ENCODE measurements at regions not wholly inside any gene's neighbourhood (a gene's known extent, or its start where the extent isn't known, plus 50 kb on each side); places are given as distances from the start of the nearest gene placed in this dataset.

DNA sequence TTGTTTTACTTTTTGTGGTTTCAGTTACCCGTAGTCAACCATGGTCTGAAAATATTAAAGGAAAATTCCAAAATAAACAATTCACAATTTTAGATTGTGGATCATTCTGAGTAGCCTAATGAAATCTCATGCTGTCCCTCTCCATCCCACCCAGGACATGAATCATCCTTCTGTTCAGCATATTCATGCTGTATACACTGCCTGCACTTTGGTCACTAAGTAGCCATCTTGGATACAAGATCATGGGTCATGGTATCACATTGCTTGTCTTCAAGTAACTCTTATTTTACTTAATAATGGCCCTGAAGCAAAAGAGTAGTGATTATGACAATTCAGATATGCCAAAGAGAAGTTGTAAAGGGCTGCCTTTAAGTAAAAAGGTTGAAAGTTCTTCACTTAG lies 536.5 kb upstream of the ACO1 start:
- in situ Hi-C loops (cut with MboI): no loop called here
- 6% methylated on average over 1 of the region's 1 CpG for WGBS (ENCODE audit: insufficient coverage, insufficient replicate concordance, low lambda C conversion rate, missing lambda C conversion rate)
- RAD21 ChIA-PET (ENCODE audit: unreplicated experiment): no interaction called here
- intact Hi-C loops (cut with micrococcal nuclease; ENCODE audit: unreplicated experiment): loop anchor here (5.0 kb wide), 1 partner anchor 34 kb away; no protein-coding TSS in a partner anchor
- Histone ChIP-seq H3K4me1 (ENCODE audit: control insufficient read depth, insufficient read depth, low read length) (no peaks in the 10 kb centered on the region), H3K4me2 (ENCODE audit: control insufficient read depth, insufficient read depth) (no peak overlapping the region), H3K27ac (ENCODE audit: control insufficient read depth, insufficient read depth) (no peak overlapping the region), H3K79me2 (ENCODE audit: control insufficient read depth, insufficient read depth, low read length) (no peaks in the 10 kb centered on the region), H3K9me3 (replicated peaks; ENCODE audit: control insufficient read depth, insufficient read depth, low read length) (no peaks in the 10 kb centered on the region), H2AFZ (ENCODE audit: control insufficient read depth, low read depth, low read length) (no peak overlapping the region), H3K9ac (ENCODE audit: control insufficient read depth, insufficient read depth, low read length) (no peak overlapping the region), H3K27me3 (replicated peaks in 1 of 2; ENCODE audit: control insufficient read depth in 2 of 2, insufficient read depth in 2 of 2, low read length in 1 of 2) (no peaks in the 10 kb centered on the region), H4K20me1 (ENCODE audit: control insufficient read depth, insufficient read depth) (no peaks in the 10 kb centered on the region), H3K36me3 (ENCODE audit: control insufficient read depth in 2 of 2, insufficient read depth in 2 of 2, low read length in 1 of 2) (no peaks in the 10 kb centered on the region), H3K4me3 (no peak overlapping the region)
- FAIRE-seq (no peak), ATAC-seq (no peak), DNase-seq (ENCODE audit: low read depth, low spot score) (no peak)
- CTCF ChIA-PET: no interaction called here
- BruUV-seq (replicated peaks): no TSS peak
- POLR2A ChIA-PET: no interaction called here
- no peak for TF ChIP-seq PAX5 (IDR thresholded peaks at IDR 0.05; ENCODE audit: borderline replicate concordance, low read depth, low read length)
- SMC1A ChIA-PET (ENCODE audit: uncharacterized antibody, unreplicated experiment): no interaction called here

DNA sequence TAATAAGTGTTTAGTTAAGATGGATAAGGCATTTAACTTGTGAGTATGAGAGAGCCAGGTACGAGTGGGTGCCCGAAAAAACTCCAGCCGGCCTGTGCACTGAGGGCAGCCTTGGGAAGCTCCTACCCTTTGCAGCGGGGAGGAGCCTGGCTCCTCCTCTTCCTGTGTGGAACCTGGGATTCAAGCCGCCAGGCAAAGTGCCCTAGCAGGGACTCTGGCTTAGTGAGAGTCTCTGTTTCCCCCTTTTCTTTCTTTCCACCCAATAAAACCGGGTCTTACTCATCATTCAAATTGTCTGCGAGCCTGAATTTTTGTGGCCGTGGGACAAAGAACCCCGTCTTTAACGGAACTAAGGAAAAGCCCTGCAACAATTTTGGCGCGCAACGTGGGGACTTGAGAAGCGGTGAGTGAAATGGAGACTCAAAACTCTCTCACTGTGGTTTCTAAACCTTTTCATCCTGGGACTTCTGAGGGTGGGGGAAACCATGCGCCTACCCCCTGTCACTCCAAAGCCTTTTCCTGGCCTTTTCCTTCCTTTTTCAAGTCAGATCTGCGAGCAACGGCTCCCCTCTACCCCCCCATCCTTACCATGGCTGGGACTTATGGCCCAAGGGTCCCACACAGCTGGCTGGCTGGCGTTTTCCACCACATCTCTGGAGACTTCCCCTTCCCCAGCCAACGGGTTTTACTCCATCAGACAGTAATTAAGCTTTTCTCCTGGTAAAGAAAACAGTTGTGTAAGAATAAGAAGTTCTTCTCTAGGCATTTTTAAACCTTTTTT lies 535.7 kb upstream of the ACO1 start:
- intact Hi-C loops (cut with micrococcal nuclease; ENCODE audit: unreplicated experiment) (loop anchor here (5.0 kb wide), 1 partner anchor 34 kb away; no protein-coding TSS in a partner anchor), in situ Hi-C loops (cut with MboI) (no loop called here)
- Histone ChIP-seq H3K27ac (ENCODE audit: control insufficient read depth, insufficient read depth) (no peak overlapping the region), H2AFZ (ENCODE audit: control insufficient read depth, low read depth, low read length) (no peak overlapping the region), H3K4me2 (ENCODE audit: control insufficient read depth, insufficient read depth) (no peak overlapping the region), H3K4me3 (no peak overlapping the region), H4K20me1 (ENCODE audit: control insufficient read depth, insufficient read depth) (no peaks in the 10 kb centered on the region), H3K79me2 (ENCODE audit: control insufficient read depth, insufficient read depth, low read length) (no peaks in the 10 kb centered on the region), H3K9ac (ENCODE audit: control insufficient read depth, insufficient read depth, low read length) (no peak overlapping the region), H3K9me3 (replicated peaks; ENCODE audit: control insufficient read depth, insufficient read depth, low read length) (no peaks in the 10 kb centered on the region), H3K36me3 (ENCODE audit: control insufficient read depth in 2 of 2, insufficient read depth in 2 of 2, low read length in 1 of 2) (no peaks in the 10 kb centered on the region), H3K4me1 (ENCODE audit: control insufficient read depth, insufficient read depth, low read length) (no peaks in the 10 kb centered on the region), H3K27me3 (replicated peaks in 1 of 2; ENCODE audit: control insufficient read depth in 2 of 2, insufficient read depth in 2 of 2, low read length in 1 of 2) (no peaks in the 10 kb centered on the region)
- SMC1A ChIA-PET (ENCODE audit: uncharacterized antibody, unreplicated experiment): no interaction called here
- WGBS (ENCODE audit: insufficient coverage, insufficient replicate concordance, low lambda C conversion rate, missing lambda C conversion rate): 41% methylated on average over 19 of the region's 19 CpGs
- POLR2A ChIA-PET: no interaction called here
- ATAC-seq: no peak
- CTCF ChIA-PET: no interaction called here
- no peak for DNase-seq (ENCODE audit: low read depth, low spot score)
- no peak for FAIRE-seq
- no TSS peak for BruUV-seq (replicated peaks)
- RAD21 ChIA-PET (ENCODE audit: unreplicated experiment): no interaction called here
- TF ChIP-seq HCFC1 (IDR thresholded peaks at IDR 0.05; ENCODE audit: low read length) (no peak), ZNF384 (IDR thresholded peaks at IDR 0.05; ENCODE audit: borderline replicate concordance, low read depth, low read length) (no peak), BMI1 (IDR thresholded peaks at IDR 0.05; ENCODE audit: borderline replicate concordance) (no peak), HDAC6 (IDR thresholded peaks at IDR 0.05; ENCODE audit: unreplicated experiment) (no peak), SMAD1 (IDR thresholded peaks at IDR 0.05; ENCODE audit: low read depth, partially characterized antibody) (no peak), IRF4 (IDR thresholded peaks at IDR 0.05; ENCODE audit: low read depth, low read length) (no peak), MXI1 (IDR thresholded peaks at IDR 0.05; ENCODE audit: low read depth, low read length) (no peak), ZBTB40 (IDR thresholded peaks at IDR 0.05; ENCODE audit: borderline replicate concordance) (no peak), MTA3 (IDR thresholded peaks at IDR 0.05; ENCODE audit: borderline replicate concordance, low read length) (no peak)
